Keratinocyte (primary cell): ENCODE measurements at regions not wholly inside any gene's neighbourhood (a gene's known extent, or its start where the extent isn't known, plus 50 kb on each side); places are given as distances from the start of the nearest gene placed in this dataset.

ENCODE experiments used
- DNase-seq: peaks from one replicate; pipeline ENCODE4 v3.0.0-alpha.2; 2011; ENCODE audit warnings: low read depth, missing footprints, low spot score
- FAIRE-seq: peaks from 2 replicates; lab custom pipeline; 2011; peaks lifted over from hg19 to GRCh38; lab: Jason Lieb, UNC
- H2AFZ ChIP-seq: 2 replicates; pipeline ENCODE4 v1.6.0; 2012; ENCODE audit warnings: low read length, control low read depth, inconsistent platforms; ENCODE audit not compliant: control insufficient read depth
- H3K27ac ChIP-seq: 2 replicates; pipeline ENCODE4 v1.5.1; 2011; ENCODE audit warnings: low read length; ENCODE audit not compliant: control insufficient read depth, insufficient read depth
- H3K27me3 ChIP-seq: 3 replicates; pipeline ENCODE4 v1.6.0; 2011; ENCODE audit warnings: low read length; ENCODE audit not compliant: control insufficient read depth, insufficient read depth; ENCODE audit errors: extremely low read depth
- H3K36me3 ChIP-seq, 2 experiments: 2 replicates in 1 of 2; 3 replicates in 1 of 2; pipeline ENCODE4 v1.5.1; 2011; ENCODE audit warnings: low read length in 2 of 2, mild to moderate bottlenecking in 1 of 2; ENCODE audit not compliant: control insufficient read depth in 2 of 2, insufficient read depth in 2 of 2; ENCODE audit errors: extremely low read depth in 1 of 2
- H3K4me1 ChIP-seq: 3 replicates; pipeline ENCODE4 v1.5.1; 2011; ENCODE audit warnings: low read length; ENCODE audit not compliant: control insufficient read depth, insufficient read depth; ENCODE audit errors: extremely low read depth
- H3K4me2 ChIP-seq: 3 replicates; pipeline ENCODE4 v1.6.0; 2011; ENCODE audit warnings: low read depth, low read length; ENCODE audit not compliant: control insufficient read depth, insufficient read depth; ENCODE audit errors: extremely low read depth
- H3K4me3 ChIP-seq, 3 experiments: fragments of 200-600 bp in 1 of 3; sonication (generic) in 1 of 3; 2 replicates in 2 of 3; 3 replicates in 1 of 3; pipeline ENCODE4 v1.5.1; 2011 to 2016; ENCODE audit warnings: low read length in 3 of 3, mild to moderate bottlenecking in 3 of 3, control low read depth in 2 of 3, inconsistent platforms in 1 of 3, low read depth in 1 of 3, mixed read lengths in 1 of 3, mixed run types in 1 of 3, moderate library complexity in 1 of 3; ENCODE audit not compliant: control insufficient read depth in 2 of 3, insufficient read depth in 2 of 3; ENCODE audit errors: extremely low read depth in 1 of 3
- H3K79me2 ChIP-seq: 2 replicates; pipeline ENCODE4 v1.6.0; 2012; ENCODE audit warnings: low read length; ENCODE audit not compliant: control insufficient read depth, insufficient read depth
- H3K9ac ChIP-seq: 3 replicates; pipeline ENCODE4 v1.6.0; 2011; ENCODE audit warnings: low read length; ENCODE audit not compliant: control insufficient read depth, insufficient read depth; ENCODE audit errors: extremely low read depth
- H3K9me1 ChIP-seq: 3 replicates; pipeline ENCODE4 v1.6.0; 2011; ENCODE audit warnings: low read length; ENCODE audit not compliant: control insufficient read depth, insufficient read depth; ENCODE audit errors: extremely low read depth
- H3K9me3 ChIP-seq: 2 replicates; pipeline ENCODE4 v1.5.1; 2012; ENCODE audit warnings: low read depth, low read length; ENCODE audit not compliant: control insufficient read depth
- H4K20me1 ChIP-seq: 3 replicates; pipeline ENCODE4 v1.6.0; 2011; ENCODE audit warnings: low read length; ENCODE audit not compliant: control insufficient read depth, insufficient read depth; ENCODE audit errors: extremely low read depth
- CTCF ChIP-seq, 3 experiments: IDR thresholded peaks in 1 of 3; conservative IDR thresholded peaks in 1 of 3; optimal IDR thresholded peaks in 1 of 3; 2 replicates in 2 of 3; 3 replicates in 1 of 3; pipeline versions ENCODE3 to v1.5.1; 2011; ENCODE audit warnings: low read length in 3 of 3, mild to moderate bottlenecking in 3 of 3, moderate library complexity in 2 of 3, control low read depth in 1 of 3, inconsistent platforms in 1 of 3; ENCODE audit not compliant: insufficient read depth in 2 of 3; ENCODE audit errors: extremely low read depth in 1 of 3
- EZH2 ChIP-seq: IDR thresholded peaks from one replicate; pipeline ENCODE4 v1.6.1; 2012; ENCODE audit warnings: inconsistent platforms, mild to moderate bottlenecking, low read length, moderate library complexity
- dilution Hi-C: fragments of 300-500 bp; cut with MboI; formaldehyde crosslinking; loops from one replicate; pipeline ENCODE4 v1.7.0; 2020; ENCODE audit warnings: low sequenced_read_pairs; ENCODE audit not compliant: extremely low pct_ligation_motif_present

- no peaks in the 10 kb centered on the region for H3K9me1 ChIP-seq
- peaks cover 3% of the 10 kb centered on the region for H3K4me1 ChIP-seq
- H3K79me2 ChIP-seq = no peaks in the 10 kb centered on the region
- no peaks in the 10 kb centered on the region for H3K36me3 ChIP-seq
- H2AFZ ChIP-seq = no peak overlapping the region
- no peaks in the 10 kb centered on the region for H3K9me3 ChIP-seq
- no peak overlapping the region for H3K27ac ChIP-seq
- FAIRE-seq = no peak
- H3K27me3 ChIP-seq = no peaks in the 10 kb centered on the region
- no peak overlapping the region for H3K4me2 ChIP-seq
- no peaks in the 10 kb centered on the region for H4K20me1 ChIP-seq
- no peak overlapping the region for H3K9ac ChIP-seq
- dilution Hi-C loops = no loop called here
- TF ChIP-seq CTCF (optimal IDR thresholded peaks at IDR 0.05 in 1 of 3, IDR thresholded peaks at IDR 0.05 in 1 of 3, conservative IDR thresholded peaks at IDR 0.05 in 1 of 3; ENCODE audit: extremely low read depth in 1 of 3, insufficient read depth in 2 of 3, low read length in 3 of 3) (no peak), EZH2 (no peak)
- H3K4me3 ChIP-seq = no peak overlapping the region
- DNase-seq = no peak
Measured at GRCh38 chr5:74497706-74498105, 142.8 kb downstream of the ENC1 start.

- FAIRE-seq (no peak), DNase-seq (no peak)
- Histone ChIP-seq H3K9me3 (no peaks in the 10 kb centered on the region), H3K9ac (no peak overlapping the region), H3K36me3 (no peaks in the 10 kb centered on the region), H3K4me1 (peaks cover 3% of the 10 kb centered on the region), H3K4me3 (no peak overlapping the region), H2AFZ (no peak overlapping the region), H3K27me3 (no peaks in the 10 kb centered on the region), H3K27ac (no peak overlapping the region), H3K79me2 (no peaks in the 10 kb centered on the region), H3K4me2 (no peak overlapping the region), H3K9me1 (no peaks in the 10 kb centered on the region), H4K20me1 (no peaks in the 10 kb centered on the region)
- dilution Hi-C loops = no loop called here
- no peak for TF ChIP-seq EZH2
- no peak for TF ChIP-seq CTCF (optimal IDR thresholded peaks at IDR 0.05 in 1 of 3, IDR thresholded peaks at IDR 0.05 in 1 of 3, conservative IDR thresholded peaks at IDR 0.05 in 1 of 3; ENCODE audit: extremely low read depth in 1 of 3, insufficient read depth in 2 of 3, low read length in 3 of 3)
Measured at GRCh38 chr5:74493411-74493810, 147.1 kb downstream of the ENC1 start.
